Prostate gland (tissue), 2 donors: ENCODE measurements at regions not wholly inside any gene's neighbourhood (a gene's known extent, or its start where the extent isn't known, plus 50 kb on each side); places are given as distances from the start of the nearest gene placed in this dataset.

Experiments used
- DNase-seq: peaks from one replicate; pipeline ENCODE4 v3.0.0-alpha.2; 2019; ENCODE audit warnings: low spot score
- H3K27ac ChIP-seq, 2 donors: fragments of 200-600 bp; sonication (generic); 2 replicates each; pipeline ENCODE4 v1.5.1; 2017 to 2019
- H3K27me3 ChIP-seq: fragments of 200-600 bp; sonication (generic); replicated peaks from 2 replicates; pipeline ENCODE4 v1.5.1; 2019; ENCODE audit not compliant: insufficient read depth
- H3K36me3 ChIP-seq, 2 donors: fragments of 200-600 bp; sonication (generic); 1 replicate in 1 of 2; 2 replicates in 1 of 2; pipeline versions ENCODE4 v1.5.1 to v1.8.1; 2017 to 2019
- H3K4me1 ChIP-seq: fragments of 200-600 bp; sonication (generic); replicated peaks from 2 replicates; pipeline ENCODE4 v1.5.1; 2019
- H3K4me3 ChIP-seq, 2 donors: fragments of 200-600 bp; sonication (generic); 2 replicates each; pipeline ENCODE4 v1.5.1; 2017 to 2019
- H3K9me3 ChIP-seq: fragments of 200-600 bp; sonication (generic); 2 replicates; pipeline ENCODE4 v1.5.1; 2017
- POLR2A ChIP-seq: fragments of 450-650 bp; IDR thresholded peaks from one replicate; pipeline ENCODE4 v1.6.1; 2016; ENCODE audit warnings: antibody characterized with exemption, mild to moderate bottlenecking
- POLR2AphosphoS5 ChIP-seq: sonication (generic); formaldehyde crosslinking; IDR thresholded peaks from one replicate; pipeline ENCODE4 v1.6.1; 2017; ENCODE audit warnings: antibody characterized with exemption
- WGBS: methylation state at CpG from one replicate; pipeline ENCODE4 v1.1.5; 2018; 5-methylcytosine and 5-hydroxymethylcytosine counted together
- intact Hi-C: fragments of 100-400 bp; cut with DNase I; formaldehyde crosslinking; loops from one replicate; pipeline ENCODE4 v1.14.2; 2022
- TF ChIP-seq, protein P1 (sequence below), 4 experiments: fragments of 200-600 bp in 2 of 4; fragments of 450-650 bp in 2 of 4; sonication (generic) in 2 of 4; IDR thresholded peaks; 1 replicate in 3 of 4; 2 replicates in 1 of 4; pipeline ENCODE4 v1.5.1; 2016 to 2019; ENCODE audit warnings: antibody characterized with exemption in 4 of 4, mild to moderate bottlenecking in 2 of 4, moderate library complexity in 2 of 4

GRCh38 chr3:23106666-23107065, 96.5 kb upstream of the UBE2E2 start:
- H3K36me3 ChIP-seq, result no peaks in the 10 kb centered on the region
- intact Hi-C loops, result no loop called here
- no peaks in the 10 kb centered on the region for H3K4me1 ChIP-seq
- TF ChIP-seq POLR2AphosphoS5 (no peak), POLR2A (no peak)
- TF ChIP-seq, protein P1, sequence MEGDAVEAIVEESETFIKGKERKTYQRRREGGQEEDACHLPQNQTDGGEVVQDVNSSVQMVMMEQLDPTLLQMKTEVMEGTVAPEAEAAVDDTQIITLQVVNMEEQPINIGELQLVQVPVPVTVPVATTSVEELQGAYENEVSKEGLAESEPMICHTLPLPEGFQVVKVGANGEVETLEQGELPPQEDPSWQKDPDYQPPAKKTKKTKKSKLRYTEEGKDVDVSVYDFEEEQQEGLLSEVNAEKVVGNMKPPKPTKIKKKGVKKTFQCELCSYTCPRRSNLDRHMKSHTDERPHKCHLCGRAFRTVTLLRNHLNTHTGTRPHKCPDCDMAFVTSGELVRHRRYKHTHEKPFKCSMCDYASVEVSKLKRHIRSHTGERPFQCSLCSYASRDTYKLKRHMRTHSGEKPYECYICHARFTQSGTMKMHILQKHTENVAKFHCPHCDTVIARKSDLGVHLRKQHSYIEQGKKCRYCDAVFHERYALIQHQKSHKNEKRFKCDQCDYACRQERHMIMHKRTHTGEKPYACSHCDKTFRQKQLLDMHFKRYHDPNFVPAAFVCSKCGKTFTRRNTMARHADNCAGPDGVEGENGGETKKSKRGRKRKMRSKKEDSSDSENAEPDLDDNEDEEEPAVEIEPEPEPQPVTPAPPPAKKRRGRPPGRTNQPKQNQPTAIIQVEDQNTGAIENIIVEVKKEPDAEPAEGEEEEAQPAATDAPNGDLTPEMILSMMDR (IDR thresholded peaks at IDR 0.05), result no peak
- DNase-seq, result no peak
- no peaks in the 10 kb centered on the region for H3K9me3 ChIP-seq
- WGBS, result 96% methylated on average over 3 of the region's 3 CpGs
- H3K27me3 ChIP-seq, result no peaks in the 10 kb centered on the region
- no peak overlapping the region for H3K4me3 ChIP-seq
- H3K27ac ChIP-seq, result no peak overlapping the region

DNA sequence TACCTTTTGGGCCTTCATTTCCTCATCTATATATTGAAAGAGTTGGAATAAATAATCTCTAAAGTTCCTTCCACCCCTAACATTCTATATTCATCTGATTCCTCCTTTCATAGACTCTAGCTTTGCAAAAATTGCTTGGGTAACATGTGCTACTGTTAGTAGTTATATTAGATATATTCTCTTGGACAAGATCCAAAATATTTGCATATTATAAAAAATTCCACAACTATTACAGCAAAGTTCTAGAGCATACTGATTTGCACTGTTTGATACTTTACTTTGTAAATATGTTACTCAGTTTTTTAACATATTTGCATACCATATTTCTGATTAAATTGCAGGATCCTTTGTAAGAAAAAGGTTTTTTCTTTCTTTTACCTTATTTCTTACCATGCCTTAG, 95.9 kb upstream of the UBE2E2 start:
- H3K4me1 ChIP-seq, result no peaks in the 10 kb centered on the region
- intact Hi-C loops, result no loop called here
- no peak for DNase-seq
- no peaks in the 10 kb centered on the region for H3K36me3 ChIP-seq
- H3K9me3 ChIP-seq, result no peaks in the 10 kb centered on the region
- no peak overlapping the region for H3K4me3 ChIP-seq
- no peak overlapping the region for H3K27ac ChIP-seq
- no peaks in the 10 kb centered on the region for H3K27me3 ChIP-seq
- TF ChIP-seq POLR2AphosphoS5 (no peak), POLR2A (no peak)
- TF ChIP-seq, protein P1 (IDR thresholded peaks at IDR 0.05), result no peak

DNA sequence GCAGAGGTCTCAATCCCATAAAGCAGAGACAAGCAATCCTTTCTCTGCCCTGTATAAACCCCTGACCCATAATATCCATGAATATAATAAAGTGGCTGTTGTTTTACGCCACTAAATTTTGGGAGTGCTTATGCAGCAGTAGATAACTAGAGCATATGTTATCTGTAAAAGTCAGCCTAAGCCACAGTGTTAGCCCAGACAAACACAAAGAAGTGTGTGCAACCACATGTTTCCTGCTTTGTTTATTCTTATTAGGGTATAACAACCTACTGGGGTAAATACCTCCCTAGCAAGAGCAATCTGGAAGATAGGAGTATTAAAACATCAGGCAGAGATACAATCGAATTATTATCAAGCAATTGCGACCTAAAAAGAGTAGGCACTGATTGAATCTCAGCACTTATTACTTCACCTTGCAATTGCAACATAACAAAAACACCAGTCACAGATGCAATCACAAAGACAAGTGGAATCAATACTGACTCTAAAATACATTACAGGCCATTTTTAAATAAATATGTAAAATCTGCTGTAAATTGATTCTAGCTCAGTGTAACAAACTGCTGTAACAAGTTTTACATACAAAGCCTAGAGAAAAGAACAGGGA, 94.6 kb upstream of the UBE2E2 start:
- intact Hi-C loops, result no loop called here
- H3K9me3 ChIP-seq, result no peaks in the 10 kb centered on the region

DNA sequence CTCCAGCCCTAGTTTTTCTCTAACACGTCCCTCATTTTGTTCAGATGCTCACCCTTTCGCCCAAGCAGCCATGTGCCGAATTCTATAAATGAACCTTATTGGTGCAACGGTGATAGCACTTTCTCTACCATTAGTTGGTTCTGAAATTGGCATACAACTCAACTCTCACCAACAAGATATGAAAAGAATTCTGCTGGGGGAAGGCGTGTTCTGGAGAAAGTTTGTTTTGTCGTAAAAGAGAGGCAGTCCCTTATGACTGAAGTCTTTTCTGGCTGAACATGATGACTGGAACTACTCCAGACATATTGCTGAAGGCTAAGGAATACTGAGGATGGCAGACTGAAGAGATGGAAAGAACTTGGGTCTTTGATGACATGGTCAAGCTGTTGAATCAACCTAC, 91.8 kb upstream of the UBE2E2 start:
- WGBS, result 90% methylated on average over 6 of the region's 6 CpGs
- Histone ChIP-seq H3K4me1 (peaks cover 7% of the 10 kb centered on the region), H3K36me3 (no peaks in the 10 kb centered on the region), H3K27me3 (no peaks in the 10 kb centered on the region), H3K9me3 (no peaks in the 10 kb centered on the region), H3K27ac (no peak overlapping the region), H3K4me3 (no peak overlapping the region)
- intact Hi-C loops, result no loop called here
- no peak for DNase-seq
- TF ChIP-seq, protein P1 (IDR thresholded peaks at IDR 0.05), result no peak
- no peak for TF ChIP-seq POLR2A
- no peak for TF ChIP-seq POLR2AphosphoS5

More for the DNA sequence above, 94.6 kb upstream of the UBE2E2 start:
- DNase-seq, result no peak
- 81% methylated on average over 3 of the region's 3 CpGs for WGBS
- no peaks in the 10 kb centered on the region for H3K36me3 ChIP-seq
- no peaks in the 10 kb centered on the region for H3K27me3 ChIP-seq
- H3K4me3 ChIP-seq, result no peak overlapping the region
- no peaks in the 10 kb centered on the region for H3K4me1 ChIP-seq
- H3K27ac ChIP-seq, result no peak overlapping the region
- TF ChIP-seq POLR2A (no peak), POLR2AphosphoS5 (no peak)
- TF ChIP-seq, protein P1 (IDR thresholded peaks at IDR 0.05), result no peak

DNA sequence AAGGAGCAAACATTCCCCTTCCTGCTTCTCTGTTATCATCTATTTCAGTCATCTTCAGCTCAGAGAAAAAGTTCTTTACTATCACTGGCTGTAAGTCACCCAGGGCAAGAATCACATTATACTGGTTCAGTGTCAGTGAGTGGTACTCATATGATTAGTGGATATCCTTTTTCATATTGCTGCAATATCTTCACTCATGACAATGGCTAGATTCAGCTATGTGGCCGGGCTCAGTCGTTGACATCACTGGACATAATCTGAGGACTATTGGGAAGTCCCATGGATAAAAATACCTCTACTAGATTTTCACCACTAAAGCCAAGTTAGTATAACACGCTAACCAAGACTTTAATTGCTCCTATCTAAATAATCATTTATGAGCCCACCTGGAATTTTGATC, 91.3 kb upstream of the UBE2E2 start:
- intact Hi-C loops, result no loop called here

More for the DNA sequence above, 91.3 kb upstream of the UBE2E2 start:
- Histone ChIP-seq H3K36me3 (no peaks in the 10 kb centered on the region), H3K27me3 (no peaks in the 10 kb centered on the region), H3K4me3 (no peak overlapping the region), H3K27ac (no peak overlapping the region), H3K9me3 (no peaks in the 10 kb centered on the region), H3K4me1 (peaks cover 7% of the 10 kb centered on the region)
- WGBS, result 93% methylated on average over 3 of the region's 3 CpGs
- no peak for DNase-seq
- TF ChIP-seq POLR2A, result no peak
- TF ChIP-seq, protein P1 (IDR thresholded peaks at IDR 0.05), result no peak
- TF ChIP-seq POLR2AphosphoS5, result no peak
